GM06990 (cell line): ENCODE measurements at regions not wholly inside any gene's neighbourhood (a gene's known extent, or its start where the extent isn't known, plus 50 kb on each side); places are given as distances from the start of the nearest gene placed in this dataset.

Experiments used
- DNase-seq: peaks from one replicate; pipeline ENCODE4 v3.0.0-alpha.2; 2011; ENCODE audit not compliant: insufficient read length; ENCODE audit errors: extremely low read depth
- H3K27me3 ChIP-seq: replicated peaks from 2 replicates; pipeline ENCODE4 v1.6.0; 2011; ENCODE audit warnings: low read length; ENCODE audit not compliant: control insufficient read depth, insufficient read depth
- H3K36me3 ChIP-seq: 2 replicates; pipeline ENCODE4 v1.5.1; 2011; ENCODE audit warnings: low read length; ENCODE audit not compliant: control insufficient read depth, insufficient read depth
- H3K4me3 ChIP-seq: replicated peaks from 2 replicates; pipeline ENCODE4 v1.5.1; 2011; ENCODE audit warnings: low read depth, mild to moderate bottlenecking, control low read depth, low read length
- CTCF ChIP-seq: IDR thresholded peaks from 2 replicates; pipeline ENCODE4 v1.5.1; 2011; ENCODE audit warnings: low read length, control low read depth, mild to moderate bottlenecking, inconsistent platforms; ENCODE audit not compliant: insufficient read depth, poor library complexity, severe bottlenecking

DNA sequence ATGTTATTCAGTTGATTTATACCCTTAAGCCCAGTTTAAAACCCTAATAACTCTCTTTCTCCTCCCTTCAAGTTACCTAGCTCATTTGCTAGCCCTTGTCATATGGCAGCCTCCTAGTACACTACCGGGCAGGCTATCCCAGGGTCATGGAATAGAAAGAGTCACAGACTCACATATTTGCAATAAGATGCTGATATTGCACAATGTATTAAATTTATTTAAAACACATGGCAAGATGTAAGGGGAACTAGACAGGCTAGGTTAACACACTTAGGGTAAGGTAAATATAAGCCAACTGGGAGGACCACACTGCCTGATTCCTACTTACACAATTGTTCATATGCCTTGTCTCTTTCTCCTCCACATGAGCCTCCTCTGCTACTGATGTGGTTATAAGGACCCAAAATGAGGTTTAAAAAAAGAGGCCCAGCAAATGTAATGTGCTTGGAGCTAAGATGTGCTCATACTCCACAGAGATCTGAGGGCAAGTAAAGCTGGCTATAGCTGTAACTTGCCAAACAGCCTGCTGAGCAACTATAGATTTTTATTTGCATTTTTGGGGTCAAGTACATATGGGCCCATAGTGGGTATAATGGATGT, 130.0 kb downstream of the ENC1 start:
- TF ChIP-seq CTCF = no peak
- DNase-seq = no peak

DNA sequence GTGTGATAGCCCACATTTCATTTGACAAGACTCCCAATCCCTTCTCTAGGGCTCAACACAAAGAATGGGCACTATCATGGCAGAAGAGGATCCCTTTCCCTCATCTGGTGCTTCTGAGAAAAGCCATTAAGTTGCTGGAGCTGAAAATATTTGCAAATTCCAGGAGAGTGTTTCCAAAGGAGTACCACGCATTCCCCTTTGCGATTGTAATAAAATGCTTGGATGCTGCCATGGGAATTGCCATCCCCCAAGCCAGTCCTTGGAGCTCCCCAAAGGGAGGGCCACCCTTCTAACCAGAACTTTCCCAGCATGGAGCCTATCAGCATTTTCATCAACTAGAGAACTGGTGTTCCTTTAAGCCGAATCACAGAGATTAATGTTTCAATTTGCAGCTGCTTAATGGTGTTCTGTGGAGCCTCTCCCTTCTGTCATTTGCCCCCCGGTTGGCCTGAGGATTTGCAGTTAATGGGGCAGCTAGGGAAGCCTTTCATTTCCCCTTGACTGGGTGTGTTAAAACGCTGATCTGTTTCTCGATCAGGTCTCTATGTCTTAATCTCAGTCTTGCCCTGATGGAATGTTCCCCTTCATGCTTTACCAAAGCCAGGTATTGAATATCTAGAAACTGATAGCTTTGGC, 133.0 kb downstream of the ENC1 start:
- H3K4me3 ChIP-seq = no peak overlapping the region
- H3K27me3 ChIP-seq = no peaks in the 10 kb centered on the region
- no peak for TF ChIP-seq CTCF
- no peaks in the 10 kb centered on the region for H3K36me3 ChIP-seq
- DNase-seq = no peak

More for the DNA sequence above, 130.0 kb downstream of the ENC1 start:
- Histone ChIP-seq H3K27me3 (no peaks in the 10 kb centered on the region), H3K4me3 (no peak overlapping the region), H3K36me3 (no peaks in the 10 kb centered on the region)

DNA sequence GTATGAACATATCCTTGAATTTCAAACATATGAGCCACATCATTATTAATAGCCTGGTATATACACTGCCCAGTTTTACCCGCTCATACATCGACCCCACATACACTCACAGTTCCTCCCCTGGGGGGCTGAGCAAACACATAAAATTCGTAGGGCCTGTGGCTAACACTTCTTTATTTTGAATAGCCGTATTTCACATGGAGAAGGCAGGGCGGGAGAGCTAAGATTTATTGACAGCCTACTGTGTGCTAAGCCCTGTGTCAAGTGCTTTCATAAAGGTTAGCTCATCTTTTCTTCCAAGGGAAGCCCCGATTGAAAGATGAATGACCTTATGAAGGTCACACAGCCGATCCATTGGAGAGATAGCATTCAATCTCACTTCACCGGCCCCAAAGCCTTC, 134.4 kb downstream of the ENC1 start:
- Histone ChIP-seq H3K4me3 (no peak overlapping the region), H3K27me3 (no peaks in the 10 kb centered on the region), H3K36me3 (no peaks in the 10 kb centered on the region)
- TF ChIP-seq CTCF = no peak
- DNase-seq = no peak

DNA sequence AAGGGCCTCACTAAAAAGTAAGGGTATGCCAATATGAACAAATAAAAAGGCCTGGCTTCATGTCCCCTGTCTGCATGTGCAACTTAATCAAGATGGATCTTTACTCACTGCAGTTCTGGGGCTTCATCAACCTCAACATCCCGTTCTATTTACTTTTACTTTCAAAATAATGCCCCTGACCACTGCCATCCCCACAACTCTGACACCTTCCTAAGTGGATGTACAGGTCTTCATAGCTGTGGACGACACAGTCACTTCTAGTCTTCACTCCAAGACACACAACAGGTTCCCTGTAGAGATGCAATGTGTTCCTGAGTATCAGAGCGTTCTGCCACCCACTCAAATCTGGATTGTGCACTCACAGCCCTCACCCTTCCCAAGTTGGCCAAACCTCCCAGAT, 136.1 kb downstream of the ENC1 start:
- DNase-seq = no peak
- H3K36me3 ChIP-seq = no peaks in the 10 kb centered on the region
- no peak for TF ChIP-seq CTCF
- H3K4me3 ChIP-seq = no peak overlapping the region
- H3K27me3 ChIP-seq = no peaks in the 10 kb centered on the region

DNA sequence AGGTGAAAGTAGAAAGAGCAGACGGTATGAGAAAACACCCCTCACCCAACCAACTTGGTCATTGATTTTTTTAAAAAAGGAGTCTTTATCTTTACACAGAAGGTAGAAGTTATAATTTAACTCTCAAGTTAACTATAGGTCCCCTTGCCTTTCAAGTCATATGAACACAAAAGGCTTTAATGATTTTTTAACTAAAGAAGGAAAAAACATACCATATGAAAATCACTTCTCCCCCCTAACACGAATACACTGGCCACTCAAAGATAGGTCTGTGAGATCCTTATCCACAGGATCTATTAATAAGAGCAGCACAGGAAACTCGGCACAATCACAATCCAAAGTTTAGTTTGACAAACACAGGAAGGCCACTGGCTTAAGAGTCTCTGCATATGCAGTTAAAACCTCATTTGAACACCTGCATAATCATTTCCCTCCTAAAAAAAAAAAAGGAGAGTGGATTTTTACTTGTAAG, 138.0 kb downstream of the ENC1 start:
- Histone ChIP-seq H3K27me3 (no peaks in the 10 kb centered on the region), H3K4me3 (no peak overlapping the region), H3K36me3 (no peaks in the 10 kb centered on the region)
- no peak for TF ChIP-seq CTCF
- DNase-seq = no peak
